HG03558 (cell line): ENCODE measurements at regions not wholly inside any gene's neighbourhood (a gene's known extent, or its start where the extent isn't known, plus 50 kb on each side); places are given as distances from the start of the nearest gene placed in this dataset.
"Not testable (repeated sequence)": the region's sequence is repeated elsewhere in the genome, so short reads cannot be mapped to it uniquely, and the experiment has no call there.

Experiments used
- ATAC-seq: cut with Tn5 transposase; IDR thresholded peaks from one replicate; pipeline ENCODE4 v1.9.1; 2021; ENCODE audit warnings: moderate number of reproducible peaks; ENCODE audit not compliant: unreplicated experiment; ENCODE audit errors: extremely low read depth

GRCh38 chr4:67412153-67412712, 133.1 kb downstream of the CENPC start:
- ATAC-seq: not testable (repeated sequence)

GRCh38 chr4:67403342-67403741, 142.0 kb downstream of the CENPC start:
- ATAC-seq: no peak

GRCh38 chr4:67401902-67402301, 143.4 kb downstream of the CENPC start:
- no peak for ATAC-seq

GRCh38 chr4:67397931-67398330, 147.4 kb downstream of the CENPC start:
- no peak for ATAC-seq

GRCh38 chr4:67397031-67397430, 148.3 kb downstream of the CENPC start:
- no peak for ATAC-seq

GRCh38 chr4:67396008-67396407, 149.3 kb downstream of the CENPC start:
- ATAC-seq: no peak

GRCh38 chr4:67394879-67395278, 150.4 kb downstream of the CENPC start:
- ATAC-seq: no peak

- no peak for ATAC-seq
Measured at GRCh38 chr4:67393699-67394281, 151.5 kb downstream of the CENPC start.

- ATAC-seq: no peak
Measured at GRCh38 chr4:67393007-67393406, 152.3 kb downstream of the CENPC start.

- ATAC-seq: not testable (repeated sequence)
Measured at GRCh38 chr4:67381406-67381804, 163.9 kb downstream of the CENPC start.

GRCh38 chr4:67380702-67381405, 164.4 kb downstream of the CENPC start:
- not testable (repeated sequence) for ATAC-seq

GRCh38 chr4:67380154-67380553, 165.1 kb downstream of the CENPC start:
- ATAC-seq: no peak

GRCh38 chr4:67375291-67375690, 170.0 kb downstream of the CENPC start:
- no peak for ATAC-seq

- no peak for ATAC-seq
Measured at GRCh38 chr4:67371615-67372014, 173.7 kb downstream of the CENPC start.

GRCh38 chr4:67366311-67366861, 178.9 kb downstream of the CENPC start:
- ATAC-seq: no peak

GRCh38 chr4:67365661-67366245, 179.6 kb downstream of the CENPC start:
- no peak for ATAC-seq

GRCh38 chr4:67355806-67356205, 189.5 kb downstream of the CENPC start:
- ATAC-seq: no peak

GRCh38 chr4:67346654-67347053, 198.6 kb downstream of the CENPC start:
- ATAC-seq: no peak

- no peak for ATAC-seq
Measured at GRCh38 chr4:67344594-67345380, 200.5 kb downstream of the CENPC start.

GRCh38 chr4:67343199-67343598, 202.1 kb downstream of the CENPC start:
- no peak for ATAC-seq
